A172 (cell line): ENCODE measurements at regions not wholly inside any gene's neighbourhood (a gene's known extent, or its start where the extent isn't known, plus 50 kb on each side); places are given as distances from the start of the nearest gene placed in this dataset.
A peak's percentile ranks its signal among the peaks of the same experiment; 100 is the strongest.

ENCODE experiments used
- DNase-seq: peaks from one replicate; pipeline ENCODE4 v3.0.0-alpha.2; 2015; ENCODE audit warnings: low spot score

DNA sequence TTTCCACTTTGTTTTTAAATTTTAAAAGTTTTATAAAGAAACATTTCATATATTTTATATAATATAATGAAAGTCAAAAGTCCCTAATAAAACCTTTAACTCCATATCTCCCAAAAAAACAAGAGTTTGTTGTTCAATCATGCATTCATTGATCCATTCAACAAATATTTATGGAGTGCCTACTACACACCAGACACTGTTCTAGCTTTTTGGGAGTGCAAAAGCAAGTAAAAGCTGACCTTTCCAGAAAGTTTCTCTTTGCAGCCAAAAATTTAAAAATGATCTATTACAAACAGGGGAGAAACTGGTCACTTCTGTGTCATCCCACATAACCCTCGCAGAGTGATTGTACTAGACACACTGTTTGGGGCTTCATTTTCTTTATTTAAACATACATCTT is 740.0 kb upstream of the TBX3 start:
- DNase-seq = no peak

- no peak for DNase-seq
Measured at GRCh38 chr12:115423546-115423987, 739.6 kb upstream of the TBX3 start.

DNA sequence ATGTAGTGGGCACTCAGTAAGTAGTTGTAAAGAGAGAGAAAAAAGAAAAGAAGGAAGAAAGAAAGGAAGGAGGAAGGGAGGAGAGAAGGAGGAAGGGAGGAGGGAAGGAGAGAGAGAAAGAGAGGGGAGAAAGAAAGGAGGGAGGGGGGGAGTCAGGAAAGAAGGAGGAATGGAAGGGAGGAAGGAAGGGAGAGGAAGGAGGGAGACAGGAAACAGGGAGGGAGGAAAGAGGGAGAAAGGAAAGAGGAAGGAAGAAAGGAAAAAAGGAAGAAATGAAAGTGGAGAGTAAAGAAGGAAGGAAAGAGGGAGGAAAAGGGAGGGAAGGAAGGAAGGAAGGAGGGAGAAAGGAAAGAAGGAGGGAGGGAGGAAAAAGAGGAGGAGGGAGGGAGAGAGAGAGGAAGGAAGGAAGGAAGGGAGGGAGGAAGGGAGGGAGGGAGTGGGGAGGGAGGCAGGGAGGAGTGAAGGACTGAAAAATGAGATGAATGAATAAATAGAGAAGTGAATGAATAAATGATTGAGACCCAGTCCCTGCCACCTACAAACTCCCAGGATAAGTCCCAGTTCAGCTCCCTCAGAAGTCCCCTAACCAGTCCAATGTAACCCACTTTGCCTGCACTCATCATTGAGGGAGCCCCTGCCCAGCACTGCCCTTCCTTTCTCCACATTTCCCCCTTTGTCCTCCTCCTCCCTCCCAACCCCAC is 739.0 kb upstream of the TBX3 start:
- no peak for DNase-seq

- no peak for DNase-seq
Measured at GRCh38 chr12:115421796-115422709, 738.1 kb upstream of the TBX3 start.

GRCh38 chr12:115421350-115421749 is 737.4 kb upstream of the TBX3 start:
- no peak for DNase-seq

DNA sequence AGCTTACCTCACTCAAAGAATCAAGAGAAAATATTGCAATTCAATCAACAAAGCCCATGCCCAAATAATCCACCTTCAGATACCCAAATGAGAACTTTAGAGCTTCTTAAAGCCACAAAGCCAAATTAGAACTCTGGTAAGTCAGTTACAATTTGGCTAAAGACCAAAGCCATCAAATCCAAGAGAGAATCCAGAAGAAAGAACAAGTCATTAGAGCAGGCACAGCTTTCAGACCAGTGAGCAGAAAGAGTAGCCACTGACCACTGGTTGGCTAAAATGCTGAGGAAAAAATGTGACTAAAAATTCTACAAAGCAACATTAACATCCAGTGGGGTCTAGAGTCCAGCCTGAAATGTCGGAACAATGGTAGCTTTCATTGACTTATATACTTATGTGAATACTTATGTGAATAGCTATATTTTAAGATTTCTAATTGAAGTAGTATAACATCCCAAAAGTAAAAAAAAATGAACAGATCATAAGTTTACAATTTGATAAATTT is 735.2 kb upstream of the TBX3 start:
- DNase-seq = no peak

GRCh38 chr12:115417610-115418009 is 733.6 kb upstream of the TBX3 start:
- no peak for DNase-seq

DNA sequence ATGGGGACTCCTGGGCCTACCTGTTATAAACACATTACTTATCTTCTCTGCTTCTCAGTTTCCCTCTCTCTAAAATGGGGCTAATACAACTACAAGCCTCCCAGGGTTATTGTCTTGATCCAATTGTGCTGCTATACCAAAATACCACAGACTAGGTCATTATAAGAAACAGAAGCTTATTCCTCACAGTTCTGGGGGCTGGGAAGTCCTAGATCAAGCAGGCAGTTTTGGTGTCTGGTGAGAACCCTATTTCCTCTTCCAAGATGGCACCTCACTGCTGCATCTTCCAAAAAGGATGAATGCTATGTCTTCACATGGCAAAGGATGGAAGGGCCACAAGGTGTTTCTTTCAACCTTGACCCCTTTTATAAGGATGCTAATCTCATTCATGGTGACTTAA is 732.9 kb upstream of the TBX3 start:
- DNase-seq = no peak

- no peak for DNase-seq
Measured at GRCh38 chr12:115413626-115414025, 729.7 kb upstream of the TBX3 start.

GRCh38 chr12:115412831-115413230 is 728.9 kb upstream of the TBX3 start:
- DNase-seq = no peak

GRCh38 chr12:115411121-115411520 is 727.1 kb upstream of the TBX3 start:
- DNase-seq = peak; percentile 60

- no peak for DNase-seq
Measured at GRCh38 chr12:115408642-115409041, 724.7 kb upstream of the TBX3 start.

GRCh38 chr12:115407723-115408122 is 723.7 kb upstream of the TBX3 start:
- no peak for DNase-seq

GRCh38 chr12:115407036-115407435 is 723.1 kb upstream of the TBX3 start:
- DNase-seq = no peak

DNA sequence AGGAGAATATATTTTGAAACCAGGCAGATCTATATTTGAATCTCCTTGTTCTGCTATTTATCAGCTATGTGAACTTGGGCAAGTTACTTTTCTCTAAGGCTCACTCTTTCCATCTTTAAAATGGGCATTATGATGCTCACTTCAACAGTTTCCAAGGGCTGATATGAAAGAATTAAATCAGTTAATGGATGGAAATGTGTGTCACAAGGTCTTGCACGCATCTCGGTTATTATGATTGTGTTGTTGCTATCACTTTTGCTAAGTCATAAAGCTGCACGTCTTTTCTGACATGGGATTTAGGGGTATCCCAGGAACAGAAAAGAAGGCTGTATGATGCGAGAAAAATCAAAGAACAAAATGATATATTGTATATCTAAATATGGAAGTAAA is 721.5 kb upstream of the TBX3 start:
- no peak for DNase-seq

- DNase-seq = peak; percentile 86
Measured at GRCh38 chr12:115404761-115405470, 720.9 kb upstream of the TBX3 start.

GRCh38 chr12:115403689-115404088 is 719.7 kb upstream of the TBX3 start:
- DNase-seq = no peak

- no peak for DNase-seq
Measured at GRCh38 chr12:115403253-115403652, 719.3 kb upstream of the TBX3 start.

GRCh38 chr12:115402443-115403180 is 718.6 kb upstream of the TBX3 start:
- DNase-seq = no peak

GRCh38 chr12:115401761-115402160 is 717.8 kb upstream of the TBX3 start:
- DNase-seq = no peak

DNA sequence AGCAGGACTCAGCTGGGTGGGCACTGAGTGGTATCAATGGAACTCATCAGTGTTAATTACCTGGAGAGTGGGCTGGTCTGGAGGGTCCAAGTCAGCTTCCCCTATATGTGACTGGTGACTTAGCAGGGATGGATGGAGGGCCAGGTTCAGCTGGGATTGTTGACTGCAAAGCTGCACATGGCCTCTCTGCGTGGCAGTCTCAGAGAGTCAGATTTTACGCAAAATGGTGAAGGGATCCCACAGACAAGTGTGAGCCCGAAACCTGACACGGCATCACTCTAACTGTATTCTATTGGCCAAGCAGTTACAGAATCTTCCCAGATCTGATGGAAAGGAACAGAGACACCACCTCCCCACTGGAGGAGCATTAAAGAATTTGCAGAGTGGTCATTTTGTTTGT is 716.0 kb upstream of the TBX3 start:
- no peak for DNase-seq
